DND-41 (cell line): ENCODE measurements at regions not wholly inside any gene's neighbourhood (a gene's known extent, or its start where the extent isn't known, plus 50 kb on each side); places are given as distances from the start of the nearest gene placed in this dataset.

Experiments
- EZH2 ChIP-seq: IDR thresholded peaks from 3 replicates; pipeline ENCODE4 v1.6.1; 2012; ENCODE audit warnings: borderline replicate concordance, low read depth, mild to moderate bottlenecking, moderate library complexity, low read length, inconsistent platforms; ENCODE audit not compliant: severe bottlenecking
- TF ChIP-seq, protein P1 (sequence below): IDR thresholded peaks from 2 replicates; pipeline ENCODE4 v1.5.1; 2012; ENCODE audit warnings: borderline replicate concordance, low read length, moderate library complexity, mild to moderate bottlenecking; ENCODE audit not compliant: poor library complexity, severe bottlenecking; ENCODE audit errors: extremely low read depth

DNA sequence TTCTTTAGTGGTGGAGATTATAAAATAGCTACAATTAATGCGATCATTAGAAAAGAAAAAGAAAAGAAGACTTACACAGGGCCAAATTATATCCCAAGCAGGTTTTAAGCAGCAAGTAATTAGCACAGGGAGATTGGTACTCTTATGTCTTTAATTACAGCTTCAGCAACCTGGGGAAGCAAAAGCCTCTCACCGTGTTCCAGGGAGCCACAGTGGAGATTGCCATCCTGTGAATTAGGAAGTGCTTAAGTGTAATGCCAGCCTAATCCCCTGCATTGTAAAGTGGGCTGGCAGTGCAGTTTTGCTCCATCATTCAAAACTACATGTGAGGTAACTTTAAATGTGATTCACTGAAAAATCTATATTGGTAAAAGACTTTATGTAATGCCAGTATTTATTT is 533.5 kb upstream of the COBL start:
- TF ChIP-seq, protein P1, sequence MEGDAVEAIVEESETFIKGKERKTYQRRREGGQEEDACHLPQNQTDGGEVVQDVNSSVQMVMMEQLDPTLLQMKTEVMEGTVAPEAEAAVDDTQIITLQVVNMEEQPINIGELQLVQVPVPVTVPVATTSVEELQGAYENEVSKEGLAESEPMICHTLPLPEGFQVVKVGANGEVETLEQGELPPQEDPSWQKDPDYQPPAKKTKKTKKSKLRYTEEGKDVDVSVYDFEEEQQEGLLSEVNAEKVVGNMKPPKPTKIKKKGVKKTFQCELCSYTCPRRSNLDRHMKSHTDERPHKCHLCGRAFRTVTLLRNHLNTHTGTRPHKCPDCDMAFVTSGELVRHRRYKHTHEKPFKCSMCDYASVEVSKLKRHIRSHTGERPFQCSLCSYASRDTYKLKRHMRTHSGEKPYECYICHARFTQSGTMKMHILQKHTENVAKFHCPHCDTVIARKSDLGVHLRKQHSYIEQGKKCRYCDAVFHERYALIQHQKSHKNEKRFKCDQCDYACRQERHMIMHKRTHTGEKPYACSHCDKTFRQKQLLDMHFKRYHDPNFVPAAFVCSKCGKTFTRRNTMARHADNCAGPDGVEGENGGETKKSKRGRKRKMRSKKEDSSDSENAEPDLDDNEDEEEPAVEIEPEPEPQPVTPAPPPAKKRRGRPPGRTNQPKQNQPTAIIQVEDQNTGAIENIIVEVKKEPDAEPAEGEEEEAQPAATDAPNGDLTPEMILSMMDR: no peak
- no peak for TF ChIP-seq EZH2
